ENCODE measurements at regions not wholly inside any gene's neighbourhood (a gene's known extent, or its start where the extent isn't known, plus 50 kb on each side); places are given as distances from the start of the nearest gene placed in this dataset.
"Not testable (repeated sequence)": the region's sequence is repeated elsewhere in the genome, so short reads cannot be mapped to it uniquely, and the experiment has no call there.

DNA sequence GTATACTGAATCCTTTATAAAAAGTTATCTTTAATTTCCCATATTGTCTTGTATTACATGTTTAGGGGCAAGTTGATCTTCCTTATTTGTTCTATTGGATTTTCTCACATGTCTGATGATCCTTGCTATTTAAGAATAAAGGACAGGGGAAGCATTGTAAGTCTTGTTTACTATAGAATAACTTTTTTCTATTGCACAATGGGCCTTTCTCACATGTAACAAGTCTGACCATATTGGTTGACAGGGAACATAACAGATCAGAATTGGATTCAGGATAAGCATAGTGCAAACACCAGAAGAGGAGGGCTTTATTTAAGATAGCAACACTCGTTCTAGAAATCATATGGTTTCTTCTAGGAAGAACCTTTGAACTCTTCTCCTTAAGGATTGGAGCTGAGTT, 257.9 kb upstream of the RBMS3 start:
- Histone ChIP-seq H3K9me3 (no peaks in the 10 kb centered on the region), H3K27ac (no peak overlapping the region), H3K4me3 (no peak overlapping the region), H3K4me1 (no peaks in the 10 kb centered on the region), H3K27me3 (ENCODE audit: insufficient read depth in 3 of 3, low read length in 2 of 3) (no peaks in the 10 kb centered on the region), H3K36me3 (ENCODE audit: insufficient read depth in 1 of 2, low read depth in 1 of 2) (no peaks in the 10 kb centered on the region)
- TF ChIP-seq CTCF (IDR thresholded peaks at IDR 0.05) = no peak
- ATAC-seq (no peak), DNase-seq (no peak)
- intact Hi-C loops (cut with DNase I) = no loop called here
- WGBS, 3 donors = 83 to 93% (median 84%) methylated on average over 1 of the region's 1 CpG

DNA sequence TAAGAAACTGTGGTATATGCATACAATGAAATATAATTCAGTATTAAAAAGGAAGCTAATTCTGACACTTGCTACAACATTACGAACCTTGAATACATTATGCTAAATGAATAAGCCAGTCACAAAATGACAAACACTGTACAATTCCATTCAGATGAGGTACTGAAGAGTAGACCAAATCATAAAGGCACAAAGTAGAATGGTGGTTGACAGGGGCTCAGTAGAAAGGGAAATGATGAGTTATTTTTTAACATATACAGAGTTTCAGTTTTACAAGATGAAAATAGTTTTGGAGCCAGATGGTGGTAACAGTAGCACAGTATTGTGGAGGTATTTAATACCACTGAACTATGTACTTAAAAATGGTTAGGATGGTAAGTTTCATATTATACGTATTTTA, 254.6 kb upstream of the RBMS3 start:
- no peaks in the 10 kb centered on the region for H3K36me3 ChIP-seq (ENCODE audit: insufficient read depth in 1 of 2, low read depth in 1 of 2)
- no peak overlapping the region for H3K4me3 ChIP-seq
- H3K9me3 ChIP-seq = no peaks in the 10 kb centered on the region
- no peak for DNase-seq
- 93 to 95% (median 94%) methylated on average over 2 of the region's 2 CpGs for WGBS, 3 donors
- intact Hi-C loops (cut with DNase I) = no loop called here
- no peak for ATAC-seq
- no peak overlapping the region for H3K27ac ChIP-seq
- H3K4me1 ChIP-seq = no peaks in the 10 kb centered on the region
- H3K27me3 ChIP-seq (ENCODE audit: insufficient read depth in 3 of 3, low read length in 2 of 3) = no peaks in the 10 kb centered on the region
- TF ChIP-seq CTCF (IDR thresholded peaks at IDR 0.05) = no peak

DNA sequence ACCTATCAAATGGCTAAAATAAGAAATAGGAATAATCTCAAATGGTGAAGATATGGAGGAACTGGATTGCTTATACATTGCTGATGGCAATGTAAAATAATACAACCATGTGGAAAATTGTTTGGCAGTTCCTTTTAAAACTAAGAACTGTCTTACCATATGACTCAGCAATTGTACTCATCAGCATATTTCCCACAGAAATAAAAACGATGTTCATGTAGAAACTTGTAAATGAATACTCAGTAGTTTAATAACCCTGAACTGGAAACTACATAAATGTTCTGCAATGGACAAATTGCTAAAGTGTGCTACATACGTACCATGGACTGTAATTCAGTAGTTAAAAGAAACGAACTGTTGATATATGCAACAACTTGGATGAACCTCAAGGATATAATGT, 253.9 kb upstream of the RBMS3 start:
- no peaks in the 10 kb centered on the region for H3K4me1 ChIP-seq
- 70 to 90% (median 74%) methylated on average over 3 of the region's 3 CpGs for WGBS, 3 donors
- no peak overlapping the region for H3K4me3 ChIP-seq
- DNase-seq (no peak), ATAC-seq (no peak)
- no peaks in the 10 kb centered on the region for H3K36me3 ChIP-seq (ENCODE audit: insufficient read depth in 1 of 2, low read depth in 1 of 2)
- H3K27me3 ChIP-seq (ENCODE audit: insufficient read depth in 3 of 3, low read length in 2 of 3) = no peaks in the 10 kb centered on the region
- no peak for TF ChIP-seq CTCF (IDR thresholded peaks at IDR 0.05)
- no peak overlapping the region for H3K27ac ChIP-seq
- intact Hi-C loops (cut with DNase I) = no loop called here
- H3K9me3 ChIP-seq = no peaks in the 10 kb centered on the region

GRCh38 chr3:29031175-29031574, 249.7 kb upstream of the RBMS3 start:
- not testable (repeated sequence) for H3K4me3 ChIP-seq; H3K27me3 ChIP-seq (ENCODE audit: insufficient read depth in 3 of 3, low read length in 2 of 3); DNase-seq; H3K9me3 ChIP-seq; H3K36me3 ChIP-seq (ENCODE audit: insufficient read depth in 1 of 2, low read depth in 1 of 2); ATAC-seq; H3K4me1 ChIP-seq; H3K27ac ChIP-seq
- WGBS, 3 donors = 93 to 100% (median 97%) methylated on average over 1 to 2 of the region's 2 CpGs
- intact Hi-C loops (cut with DNase I) = loop anchor here in 1 of 2 donors (10.0 kb wide), 1 partner anchor 86 kb away; no protein-coding TSS in a partner anchor

GRCh38 chr3:29033511-29033910, 247.4 kb upstream of the RBMS3 start:
- ATAC-seq (no peak), DNase-seq (no peak)
- Histone ChIP-seq H3K27ac (no peak overlapping the region), H3K27me3 (ENCODE audit: insufficient read depth in 3 of 3, low read length in 2 of 3) (no peaks in the 10 kb centered on the region), H3K9me3 (no peaks in the 10 kb centered on the region), H3K4me3 (no peak overlapping the region), H3K36me3 (ENCODE audit: insufficient read depth in 1 of 2, low read depth in 1 of 2) (no peaks in the 10 kb centered on the region), H3K4me1 (no peaks in the 10 kb centered on the region)
- intact Hi-C loops (cut with DNase I) = loop anchor here in 1 of 2 donors (10.0 kb wide), 1 partner anchor 89 kb away; no protein-coding TSS in a partner anchor
- WGBS, 3 donors = 95 to 96% (median 96%) methylated on average over 3 of the region's 3 CpGs
- TF ChIP-seq CTCF (IDR thresholded peaks at IDR 0.05) = no peak

Measured in psoas muscle (tissue), 7 donors.